ENCODE measurements at regions not wholly inside any gene's neighbourhood (a gene's known extent, or its start where the extent isn't known, plus 50 kb on each side); places are given as distances from the start of the nearest gene placed in this dataset.

Small RNAs in the stretch of these regions (small RNA-seq; reads per million reads assigned to genes)
- 0.22 reads per million for gene RF00002 (ENCODE audit: low replicate concordance)

Data from GM23338 (cell line).